H1 (cell line): ENCODE measurements at regions not wholly inside any gene's neighbourhood (a gene's known extent, or its start where the extent isn't known, plus 50 kb on each side); places are given as distances from the start of the nearest gene placed in this dataset.
"Not testable (repeated sequence)": the region's sequence is repeated elsewhere in the genome, so short reads cannot be mapped to it uniquely, and the experiment has no call there.

ENCODE experiments used
- CTCF ChIA-PET: fragments of 300-600 bp; sonication (Branson Sonifier 250); formaldehyde crosslinking; loops from one replicate; lab custom pipeline; 2021; ENCODE audit not compliant: partially characterized antibody; lab: Charles Lee
- POLR2A ChIA-PET: fragments of 300-600 bp; sonication (Branson Sonifier 250); formaldehyde crosslinking; loops from one replicate; lab custom pipeline; 2021; ENCODE audit warnings: inconsistent platforms; ENCODE audit not compliant: partially characterized antibody; lab: Charles Lee
- DNase-seq, 2 experiments: peaks; one replicate each; pipeline versions ENCODE4 v3.0.0 to v3.0.0-alpha.2; 2010 to 2022; ENCODE audit warnings: low spot score in 2 of 2, low read depth in 1 of 2, mixed read lengths in 1 of 2
- FAIRE-seq: peaks from 2 replicates; lab custom pipeline; 2011; peaks lifted over from hg19 to GRCh38; lab: Jason Lieb, UNC
- H2AFZ ChIP-seq: 2 replicates; pipeline ENCODE4 v1.8.1; 2012; ENCODE audit warnings: low read length, inconsistent platforms
- H2AK5ac ChIP-seq: 2 replicates; pipeline ENCODE4 v1.6.1; 2013; ENCODE audit warnings: low read depth, low read length
- H2BK120ac ChIP-seq: replicated peaks from 2 replicates; pipeline ENCODE3; 2013; ENCODE audit warnings: low read depth, low read length, inconsistent platforms
- H2BK12ac ChIP-seq: 2 replicates; pipeline ENCODE4 v1.6.1; 2013; ENCODE audit warnings: low read depth, low read length
- H2BK15ac ChIP-seq: 2 replicates; pipeline ENCODE4 v1.6.1; 2013; ENCODE audit warnings: low read length
- H2BK20ac ChIP-seq: 2 replicates; pipeline ENCODE4 v1.6.1; 2013; ENCODE audit warnings: low read length
- H2BK5ac ChIP-seq: 2 replicates; pipeline ENCODE4 v1.6.1; 2013; ENCODE audit warnings: low read depth, low read length
- H3K14ac ChIP-seq: 2 replicates; pipeline ENCODE4 v1.6.1; 2013; ENCODE audit warnings: inconsistent platforms; ENCODE audit not compliant: insufficient read length
- H3K18ac ChIP-seq: 2 replicates; pipeline ENCODE4 v1.6.1; 2013; ENCODE audit warnings: low read length; ENCODE audit errors: extremely low read depth
- H3K23ac ChIP-seq: 2 replicates; pipeline ENCODE4 v1.6.1; 2013; ENCODE audit warnings: inconsistent platforms; ENCODE audit not compliant: insufficient read length
- H3K23me2 ChIP-seq: 2 replicates; pipeline ENCODE4 v1.6.1; 2013; ENCODE audit warnings: low read depth, low read length
- H3K27ac ChIP-seq: 2 replicates; pipeline ENCODE4 v1.6.1; 2011; ENCODE audit warnings: low read depth, low read length, inconsistent platforms
- H3K27me3 ChIP-seq, 4 experiments: replicated peaks in 1 of 4; 1 replicate in 1 of 4; 2 replicates in 3 of 4; pipeline versions ENCODE4 v1.6.1 to v1.8.1; 2011 to 2013; ENCODE audit warnings: low read length in 3 of 4, mild to moderate bottlenecking in 3 of 4, inconsistent platforms in 2 of 4, mixed read lengths in 2 of 4, moderate library complexity in 1 of 4; ENCODE audit not compliant: control insufficient read depth in 3 of 4, insufficient read depth in 3 of 4; ENCODE audit errors: extremely low read depth in 1 of 4
- H3K36me3 ChIP-seq, 4 experiments: 2 replicates each; pipeline versions ENCODE4 v1.6.1 to v1.8.1; 2011 to 2013; ENCODE audit warnings: mild to moderate bottlenecking in 4 of 4, low read length in 3 of 4, moderate library complexity in 2 of 4, control low read depth in 1 of 4, inconsistent platforms in 1 of 4; ENCODE audit not compliant: insufficient read depth in 4 of 4, control insufficient read depth in 2 of 4
- H3K4ac ChIP-seq: replicated peaks from 2 replicates; pipeline ENCODE3; 2013; ENCODE audit warnings: low read length, low read depth, mixed read lengths, inconsistent platforms; ENCODE audit not compliant: insufficient read length
- H3K4me1 ChIP-seq, 4 experiments: replicated peaks in 1 of 4; 1 replicate in 1 of 4; 2 replicates in 3 of 4; pipeline versions ENCODE4 v1.6.1 to v1.8.1; 2011 to 2013; ENCODE audit warnings: low read length in 3 of 4, inconsistent platforms in 2 of 4, mixed read lengths in 1 of 4; ENCODE audit not compliant: insufficient read depth in 4 of 4, control insufficient read depth in 3 of 4
- H3K4me2 ChIP-seq, 2 experiments: 2 replicates each; pipeline versions ENCODE4 v1.6.1 to v1.8.1; 2011 to 2013; ENCODE audit warnings: low read depth in 2 of 2, low read length in 2 of 2, control low read depth in 1 of 2, inconsistent platforms in 1 of 2, mild to moderate bottlenecking in 1 of 2; ENCODE audit not compliant: insufficient read depth in 1 of 2
- H3K4me3 ChIP-seq, 4 experiments: fragments of 200-600, 300-600 bp in 1 of 4; sonication (generic), shearing (Covaris generic), sonication (Bioruptor Twin) in 1 of 4; 2 replicates each; pipeline versions ENCODE4 v1.5.1 to v1.8.1; 2011 to 2016; ENCODE audit warnings: low read length in 4 of 4, low read depth in 3 of 4, control low read depth in 2 of 4, inconsistent platforms in 2 of 4, mild to moderate bottlenecking in 2 of 4, mixed read lengths in 1 of 4, moderate library complexity in 1 of 4; ENCODE audit not compliant: insufficient read depth in 2 of 4; ENCODE audit errors: extremely low read depth in 1 of 4
- H3K56ac ChIP-seq: replicated peaks from 2 replicates; pipeline ENCODE3; 2013; ENCODE audit warnings: low read depth, mild to moderate bottlenecking, mixed read lengths, low read length, inconsistent platforms; ENCODE audit not compliant: insufficient read length
- H3K79me1 ChIP-seq: 2 replicates; pipeline ENCODE4 v1.6.1; 2013; ENCODE audit warnings: low read depth, low read length, control low read depth
- H3K79me2 ChIP-seq, 2 experiments: 2 replicates each; pipeline versions ENCODE4 v1.6.1 to v1.8.1; 2012 to 2013; ENCODE audit warnings: low read length in 2 of 2, mild to moderate bottlenecking in 2 of 2, inconsistent platforms in 1 of 2; ENCODE audit not compliant: insufficient read depth in 2 of 2, control insufficient read depth in 1 of 2
- H3K9ac ChIP-seq, 4 experiments: replicated peaks in 1 of 4; 1 replicate in 1 of 4; 2 replicates in 3 of 4; pipeline versions ENCODE4 v1.6.1 to v1.8.1; 2011 to 2013; ENCODE audit warnings: low read depth in 3 of 4, low read length in 3 of 4, control low read depth in 2 of 4, mild to moderate bottlenecking in 2 of 4, moderate library complexity in 2 of 4, inconsistent platforms in 1 of 4; ENCODE audit errors: extremely low read depth in 1 of 4
- H3K9me3 ChIP-seq, 2 experiments: 2 replicates each; pipeline versions ENCODE4 v1.6.1 to v1.8.1; 2012 to 2013; ENCODE audit warnings: mild to moderate bottlenecking in 2 of 2, moderate library complexity in 2 of 2, control low read depth in 1 of 2, inconsistent platforms in 1 of 2, low read depth in 1 of 2, low read length in 1 of 2, mixed read lengths in 1 of 2; ENCODE audit not compliant: insufficient read depth in 2 of 2
- H4K20me1 ChIP-seq, 2 experiments: replicated peaks in 1 of 2; 2 replicates each; pipeline versions ENCODE3 to v1.8.1; 2011 to 2013; ENCODE audit warnings: inconsistent platforms in 2 of 2, low read length in 2 of 2, mild to moderate bottlenecking in 1 of 2; ENCODE audit not compliant: insufficient read depth in 2 of 2, control insufficient read depth in 1 of 2
- H4K5ac ChIP-seq: 2 replicates; pipeline ENCODE4 v1.6.1; 2013; ENCODE audit warnings: low read length, low read depth, mixed read lengths, inconsistent platforms; ENCODE audit not compliant: insufficient read length
- H4K8ac ChIP-seq: 2 replicates; pipeline ENCODE4 v1.8.0; 2013; ENCODE audit warnings: mild to moderate bottlenecking, moderate library complexity, low read length, inconsistent platforms; ENCODE audit not compliant: insufficient read depth; ENCODE audit errors: extremely low read depth
- H4K91ac ChIP-seq: replicated peaks from 2 replicates; pipeline ENCODE3; 2013; ENCODE audit warnings: low read length, mixed read lengths, inconsistent platforms; ENCODE audit not compliant: insufficient read length
- WGBS, 2 experiments: shearing (Covaris generic) in 1 of 2; methylation state at CpG; one replicate each; pipeline versions ENCODE4 v1.1.6 to v1.1.7; 2013 to 2015; ENCODE audit warnings: low lambda C conversion rate in 2 of 2, mixed read lengths in 2 of 2, inconsistent platforms in 1 of 2, low coverage in 1 of 2, missing lambda C conversion rate in 1 of 2; ENCODE audit not compliant: insufficient replicate concordance in 2 of 2, insufficient coverage in 1 of 2, insufficient read length in 1 of 2; ENCODE audit errors: extremely low coverage in 1 of 2, missing lambda C conversion rate in 1 of 2; 5-methylcytosine and 5-hydroxymethylcytosine counted together

GRCh38 chr5:124890442-124890841 lies 144.0 kb upstream of the ZNF608 start:
- H2BK120ac ChIP-seq, FAIRE-seq, H2AK5ac ChIP-seq, H3K14ac ChIP-seq, H2BK20ac ChIP-seq, H3K56ac ChIP-seq, H2BK12ac ChIP-seq, H3K23ac ChIP-seq, H3K27ac ChIP-seq, H3K4me1 ChIP-seq, H3K9ac ChIP-seq, H3K4ac ChIP-seq, H2BK5ac ChIP-seq, DNase-seq, H3K4me3 ChIP-seq, H2AFZ ChIP-seq, H4K5ac ChIP-seq, H3K9me3 ChIP-seq, H3K23me2 ChIP-seq, H3K36me3 ChIP-seq, H4K91ac ChIP-seq, H3K79me1 ChIP-seq, H4K20me1 ChIP-seq, H3K27me3 ChIP-seq, H3K18ac ChIP-seq, H2BK15ac ChIP-seq, H3K79me2 ChIP-seq, H3K4me2 ChIP-seq, CTCF ChIA-PET, H4K8ac ChIP-seq: not testable (repeated sequence)
- WGBS, 2 experiments, result 74% methylated on average over 4 of the region's 4 CpGs; no CpG with 5 or more reads in 1 of the 2 experiments
- POLR2A ChIA-PET, result interaction anchor here (0.5 kb wide), 1 partner anchor 106 kb away, joined by 3 read pairs; no protein-coding TSS in a partner anchor
